IMR-90 (cell line): ENCODE measurements at regions not wholly inside any gene's neighbourhood (a gene's known extent, or its start where the extent isn't known, plus 50 kb on each side); places are given as distances from the start of the nearest gene placed in this dataset.

Experiments
- ATAC-seq: fragments of 200-7000 bp; cut with Tn5 transposase; 2 replicates; pipeline ENCODE4 v1.9.1; 2020; ENCODE audit warnings: low read depth, mild to moderate bottlenecking, moderate library complexity
- BruUV-seq: library from RNA; stranded (reverse); fragments of 400-500 nt; replicated peaks from 2 replicates; lab custom pipeline; 2021; lab: Mats Ljungman, UMichigan
- CTCF ChIA-PET: fragments of 300-600 bp; formaldehyde crosslinking; extraction: SDS; loops from one replicate; lab custom pipeline; 2021; ENCODE audit warnings: antibody characterized with exemption; lab: Yijun Ruan, JAX
- POLR2A ChIA-PET: fragments of 300-600 bp; sonication (Branson Sonifier 250); formaldehyde crosslinking; loops from one replicate; lab custom pipeline; 2022; ENCODE audit warnings: antibody characterized with exemption; ENCODE audit not compliant: unreplicated experiment; lab: Charles Lee
- DNase-seq: peaks from one replicate; pipeline ENCODE4 v3.0.0; 2013
- H2AFZ ChIP-seq: replicated peaks from 2 replicates; pipeline ENCODE3; 2013; ENCODE audit warnings: low read length, mild to moderate bottlenecking; ENCODE audit not compliant: poor library complexity
- H2AK5ac ChIP-seq: 2 replicates; pipeline ENCODE4 v1.6.1; 2013; ENCODE audit warnings: low read depth, low read length, inconsistent platforms
- H2AK9ac ChIP-seq: replicated peaks from 2 replicates; pipeline ENCODE3; 2013; ENCODE audit warnings: mild to moderate bottlenecking, low read depth, low read length, moderate library complexity; ENCODE audit not compliant: poor library complexity
- H2BK120ac ChIP-seq: 2 replicates; pipeline ENCODE4 v1.6.1; 2013; ENCODE audit warnings: low read depth, low read length, inconsistent platforms
- H2BK15ac ChIP-seq: 3 replicates; pipeline ENCODE4 v1.6.1; 2013; ENCODE audit warnings: low read depth, low read length, inconsistent platforms
- H2BK20ac ChIP-seq: 2 replicates; pipeline ENCODE4 v1.6.1; 2013; ENCODE audit warnings: low read depth, mild to moderate bottlenecking, inconsistent platforms, low read length, moderate library complexity
- H2BK5ac ChIP-seq: 2 replicates; pipeline ENCODE4 v1.6.1; 2013; ENCODE audit warnings: mild to moderate bottlenecking, low read depth, low read length, inconsistent platforms; ENCODE audit not compliant: poor library complexity, severe bottlenecking
- H3K14ac ChIP-seq: replicated peaks from 2 replicates; pipeline ENCODE4 v1.6.1; 2013; ENCODE audit warnings: low read depth, low read length, inconsistent platforms
- H3K18ac ChIP-seq: 2 replicates; pipeline ENCODE4 v1.6.1; 2013; ENCODE audit warnings: low read depth, low read length, control low read depth
- H3K23ac ChIP-seq: 2 replicates; pipeline ENCODE4 v1.6.1; 2013; ENCODE audit warnings: low read depth, low read length, inconsistent platforms
- H3K27ac ChIP-seq: 2 replicates; pipeline ENCODE4 v1.5.1; 2013; ENCODE audit warnings: mild to moderate bottlenecking, control low read depth, low read length; ENCODE audit not compliant: insufficient read depth
- H3K27me3 ChIP-seq: 2 replicates; pipeline ENCODE4 v1.6.1; 2013; ENCODE audit warnings: low read length; ENCODE audit not compliant: control insufficient read depth, insufficient read depth
- H3K36me3 ChIP-seq: 2 replicates; pipeline ENCODE4 v1.6.1; 2013; ENCODE audit warnings: low read length, mixed read lengths; ENCODE audit not compliant: control insufficient read depth, insufficient read depth
- H3K4ac ChIP-seq: 2 replicates; pipeline ENCODE4 v1.6.1; 2013; ENCODE audit warnings: low read depth, low read length, inconsistent platforms
- H3K4me1 ChIP-seq: 2 replicates; pipeline ENCODE4 v1.6.1; 2013; ENCODE audit warnings: low read length, mixed read lengths; ENCODE audit not compliant: control insufficient read depth, insufficient read depth
- H3K4me2 ChIP-seq: 2 replicates; pipeline ENCODE4 v1.6.1; 2013; ENCODE audit warnings: low read depth, mild to moderate bottlenecking, control low read depth, low read length, moderate library complexity
- H3K4me3 ChIP-seq: 2 replicates; pipeline ENCODE4 v1.5.1; 2013; ENCODE audit warnings: low read depth, mild to moderate bottlenecking, control low read depth, low read length, moderate library complexity; ENCODE audit not compliant: insufficient read depth
- H3K56ac ChIP-seq: 2 replicates; pipeline ENCODE4 v1.6.1; 2013; ENCODE audit warnings: low read length, inconsistent platforms; ENCODE audit not compliant: insufficient read depth; ENCODE audit errors: extremely low read depth
- H3K79me1 ChIP-seq, 2 experiments: 2 replicates each; pipeline ENCODE4 v1.6.1; 2013; ENCODE audit warnings: low read length in 2 of 2, inconsistent platforms in 1 of 2, low read depth in 1 of 2
- H3K9ac ChIP-seq: 2 replicates; pipeline ENCODE4 v1.6.1; 2013; ENCODE audit warnings: low read depth, low read length, control low read depth
- H3K9me1 ChIP-seq: 2 replicates; pipeline ENCODE4 v1.6.1; 2013; ENCODE audit warnings: low read length, inconsistent platforms; ENCODE audit not compliant: insufficient read depth
- H3K9me3 ChIP-seq: 2 replicates; pipeline ENCODE4 v1.6.1; 2013; ENCODE audit warnings: low read length; ENCODE audit not compliant: control insufficient read depth, insufficient read depth
- H4K20me1 ChIP-seq: 2 replicates; pipeline ENCODE4 v1.6.1; 2013; ENCODE audit warnings: low read length, inconsistent platforms; ENCODE audit not compliant: insufficient read depth
- H4K5ac ChIP-seq: 2 replicates; pipeline ENCODE4 v1.6.1; 2013; ENCODE audit warnings: mild to moderate bottlenecking, low read depth, low read length, control low read depth
- H4K8ac ChIP-seq, 2 experiments: 2 replicates each; pipeline ENCODE4 v1.6.1; 2013; ENCODE audit warnings: low read depth in 2 of 2, low read length in 2 of 2, control low read depth in 1 of 2, inconsistent platforms in 1 of 2
- H4K91ac ChIP-seq: 2 replicates; pipeline ENCODE4 v1.6.1; 2013; ENCODE audit warnings: low read depth, low read length, inconsistent platforms; ENCODE audit not compliant: insufficient read depth
- BHLHE40 ChIP-seq: fragments of 150-350 bp; IDR thresholded peaks from 2 replicates; pipeline ENCODE4 v1.6.1; 2016; ENCODE audit warnings: mild to moderate bottlenecking, low read depth, low read length
- CEBPB ChIP-seq: IDR thresholded peaks from 2 replicates; pipeline ENCODE4 v1.6.1; 2012; ENCODE audit warnings: low read depth, low read length, improper control_type of control experiment
- CHD1 ChIP-seq: IDR thresholded peaks from 2 replicates; pipeline ENCODE4 v1.6.1; 2012; ENCODE audit warnings: low read depth, low read length, improper control_type of control experiment
- CTCF ChIP-seq: conservative IDR thresholded peaks from 2 replicates; pipeline ENCODE4 v1.5.1; 2012; ENCODE audit warnings: mild to moderate bottlenecking, low read depth, low read length, improper control_type of control experiment
- ELK1 ChIP-seq: fragments of 150-350 bp; IDR thresholded peaks from 2 replicates; pipeline ENCODE4 v1.6.1; 2016; ENCODE audit warnings: low read depth, mild to moderate bottlenecking, low read length, moderate library complexity, borderline replicate concordance
- FOS ChIP-seq: fragments of 150-350 bp; IDR thresholded peaks from 2 replicates; pipeline ENCODE4 v1.6.1; 2016; ENCODE audit warnings: low read depth, low read length
- MAFK ChIP-seq: IDR thresholded peaks from 2 replicates; pipeline ENCODE4 v1.6.1; 2012; ENCODE audit warnings: low read depth, low read length, improper control_type of control experiment
- MXI1 ChIP-seq: IDR thresholded peaks from 2 replicates; pipeline ENCODE4 v1.6.1; 2012; ENCODE audit warnings: low read depth, mild to moderate bottlenecking, low read length, moderate library complexity, borderline replicate concordance
- NFE2L2 ChIP-seq: fragments of 150-350 bp; IDR thresholded peaks from 2 replicates; pipeline ENCODE4 v1.6.1; 2016; ENCODE audit warnings: low read depth, mild to moderate bottlenecking, low read length
- POLR2A ChIP-seq: IDR thresholded peaks from 2 replicates; pipeline ENCODE4 v1.6.1; 2012; ENCODE audit warnings: mild to moderate bottlenecking, low read depth, low read length
- RAD21 ChIP-seq: IDR thresholded peaks from 2 replicates; pipeline ENCODE4 v1.6.1; 2012; ENCODE audit warnings: low read length, improper control_type of control experiment
- RCOR1 ChIP-seq: IDR thresholded peaks from 2 replicates; pipeline ENCODE4 v1.6.1; 2012; ENCODE audit warnings: mild to moderate bottlenecking, low read length, improper control_type of control experiment; ENCODE audit not compliant: insufficient replicate concordance
- RFX5 ChIP-seq: IDR thresholded peaks from 2 replicates; pipeline ENCODE4 v1.8.0; 2012; ENCODE audit warnings: low read depth, mild to moderate bottlenecking, low read length, moderate library complexity
- SMC3 ChIP-seq: fragments of 150-350 bp; IDR thresholded peaks from 2 replicates; pipeline ENCODE4 v1.6.1; 2016; ENCODE audit warnings: low read depth, mild to moderate bottlenecking, antibody characterized with exemption, low read length, moderate library complexity
- USF2 ChIP-seq: fragments of 150-350 bp; IDR thresholded peaks from 2 replicates; pipeline ENCODE4 v1.6.1; 2017; ENCODE audit warnings: mild to moderate bottlenecking, antibody characterized with exemption, low read length, low read depth
- WGBS, 2 experiments: methylation state at CpG; one replicate each; pipeline versions ENCODE4 v1.1.5 to v1.1.7; 2013; ENCODE audit warnings: missing lambda C conversion rate in 2 of 2; ENCODE audit not compliant: insufficient read length in 1 of 2; ENCODE audit errors: extremely low coverage in 2 of 2; 5-methylcytosine and 5-hydroxymethylcytosine counted together
- dilution Hi-C: fragments of 300-500 bp; cut with HindIII; formaldehyde crosslinking; loops from one replicate; pipeline ENCODE4 v1.14.3; 2018; ENCODE audit warnings: low sequenced_read_pairs; ENCODE audit not compliant: unreplicated experiment
- in situ Hi-C: fragments of 300-500 bp; cut with MboI; formaldehyde crosslinking; loops from 3 replicates; pipeline ENCODE4 v1.14.3; 2019; ENCODE audit warnings: low sequenced_read_pairs, inconsistent platforms, mixed read lengths
- intact Hi-C: fragments of 100-400 bp; cut with micrococcal nuclease; formaldehyde crosslinking; loops from 2 replicates; pipeline ENCODE4 v1.10.0; 2022

- Histone ChIP-seq H2BK120ac (no peak overlapping the region), H2BK15ac (no peak overlapping the region), H3K27me3 (peaks cover 5% of the 10 kb centered on the region; the same call in 1 of the 2 replicates), H3K14ac (no peak overlapping the region), H3K4me3 (no peak overlapping the region), H4K8ac (no peak overlapping the region), H3K79me1 (no peaks in the 10 kb centered on the region), H3K9me1 (no peaks in the 10 kb centered on the region), H3K4me2 (no peak overlapping the region), H3K18ac (no peak overlapping the region), H3K36me3 (no peaks in the 10 kb centered on the region), H4K5ac (no peak overlapping the region), H4K20me1 (no peaks in the 10 kb centered on the region), H2AK9ac (no peak overlapping the region), H3K9ac (no peak overlapping the region), H3K27ac (no peak overlapping the region), H3K23ac (no peak overlapping the region), H2BK5ac (no peak overlapping the region), H3K4ac (no peak overlapping the region), H3K4me1 (no peaks in the 10 kb centered on the region), H2AK5ac (no peak overlapping the region), H2AFZ (no peak overlapping the region), H4K91ac (no peak overlapping the region), H2BK20ac (no peak overlapping the region), H3K9me3 (peaks cover 6% of the 10 kb centered on the region; the same call in 1 of the 2 replicates), H3K56ac (no peak overlapping the region)
- WGBS, 2 experiments, result no CpG with 5 or more reads among the region's 3 CpGs
- ATAC-seq (no peak), DNase-seq (no peak)
- ChIA-PET CTCF (no interaction called here), POLR2A (no interaction called here)
- intact Hi-C loops (no loop called here), dilution Hi-C loops (no loop called here), in situ Hi-C loops (no loop called here)
- TF ChIP-seq MXI1 (no peak), RCOR1 (no peak), ELK1 (no peak), CHD1 (no peak), SMC3 (no peak), RAD21 (no peak), MAFK (no peak), CTCF (no peak), USF2 (no peak), RFX5 (no peak), FOS (no peak), CEBPB (no peak), BHLHE40 (no peak), POLR2A (no peak), NFE2L2 (no peak)
- BruUV-seq, result no TSS peak
Observed at GRCh38 chr6:142501795-142502194, 200.0 kb downstream of the ADGRG6 start.
